ENCODE measurements at regions not wholly inside any gene's neighbourhood (a gene's known extent, or its start where the extent isn't known, plus 50 kb on each side); places are given as distances from the start of the nearest gene placed in this dataset.

GRCh38 chr5:161084115-161084514 is 232.1 kb upstream of the ATP10B start:
- intact Hi-C loops (cut with DNase I; ENCODE audit: low total_unique reads), result no loop called here
- 68 to 72% methylated on average over 2 of the region's 2 CpGs for WGBS, 2 donors
- TF ChIP-seq POLR2A (IDR thresholded peaks at IDR 0.05) (no peak), CTCF (IDR thresholded peaks at IDR 0.05) (no peak)
- DNase-seq (ENCODE audit: low spot score in 2 of 2), result no peak
- no peak overlapping the region for H3K4me3 ChIP-seq (ENCODE audit: low read depth, poor library complexity, severe bottlenecking)

- H3K4me3 ChIP-seq (ENCODE audit: low read depth, poor library complexity, severe bottlenecking), result no peak overlapping the region
- no peak for DNase-seq (ENCODE audit: low spot score in 2 of 2)
- intact Hi-C loops (cut with DNase I; ENCODE audit: low total_unique reads), result no loop called here
- no peak for TF ChIP-seq POLR2A (IDR thresholded peaks at IDR 0.05)
- TF ChIP-seq CTCF (IDR thresholded peaks at IDR 0.05), result no peak
- WGBS, 2 donors, result 51 to 58% methylated on average over 4 of the region's 4 CpGs
Observed at GRCh38 chr5:161078793-161079192, 226.8 kb upstream of the ATP10B start.

GRCh38 chr5:161077936-161078545 is 226.0 kb upstream of the ATP10B start:
- intact Hi-C loops (cut with DNase I; ENCODE audit: low total_unique reads), result no loop called here
- no peak for DNase-seq (ENCODE audit: low spot score in 2 of 2)
- no peak overlapping the region for H3K4me3 ChIP-seq (ENCODE audit: low read depth, poor library complexity, severe bottlenecking)
- TF ChIP-seq POLR2A (IDR thresholded peaks at IDR 0.05) (no peak), CTCF (IDR thresholded peaks at IDR 0.05) (no peak)
- WGBS, 2 donors, result 40 to 50% methylated on average over 2 of the region's 2 CpGs

GRCh38 chr5:161077496-161077895 is 225.5 kb upstream of the ATP10B start:
- H3K4me3 ChIP-seq (ENCODE audit: low read depth, poor library complexity, severe bottlenecking), result no peak overlapping the region
- no peak for DNase-seq (ENCODE audit: low spot score in 2 of 2)
- intact Hi-C loops (cut with DNase I; ENCODE audit: low total_unique reads), result no loop called here
- TF ChIP-seq CTCF (IDR thresholded peaks at IDR 0.05) (no peak), POLR2A (IDR thresholded peaks at IDR 0.05) (no peak)
- 87 to 91% methylated on average over 2 of the region's 2 CpGs for WGBS, 2 donors

GRCh38 chr5:161064781-161065180 is 212.8 kb upstream of the ATP10B start:
- no peak for DNase-seq (ENCODE audit: low spot score in 2 of 2)
- no peak overlapping the region for H3K4me3 ChIP-seq (ENCODE audit: low read depth, poor library complexity, severe bottlenecking)
- no peak for TF ChIP-seq POLR2A (IDR thresholded peaks at IDR 0.05)
- no peak for TF ChIP-seq CTCF (IDR thresholded peaks at IDR 0.05)
- intact Hi-C loops (cut with DNase I; ENCODE audit: low total_unique reads), result no loop called here
- 9 to 12% methylated on average over 2 of the region's 2 CpGs for WGBS, 2 donors

- intact Hi-C loops (cut with DNase I; ENCODE audit: low total_unique reads), result no loop called here
- H3K4me3 ChIP-seq (ENCODE audit: low read depth, poor library complexity, severe bottlenecking), result no peak overlapping the region
- no peak for TF ChIP-seq POLR2A (IDR thresholded peaks at IDR 0.05)
- TF ChIP-seq CTCF (IDR thresholded peaks at IDR 0.05), result no peak
- DNase-seq (ENCODE audit: low spot score in 2 of 2), result no peak
- WGBS, 2 donors, result 36 to 56% methylated on average over 2 of the region's 2 CpGs
Observed at GRCh38 chr5:161064297-161064696, 212.3 kb upstream of the ATP10B start.

Measured in lower leg skin (tissue), 4 donors.